Neural progenitor cell (in vitro differentiated cells): ENCODE measurements at regions not wholly inside any gene's neighbourhood (a gene's known extent, or its start where the extent isn't known, plus 50 kb on each side); places are given as distances from the start of the nearest gene placed in this dataset.

Experiments
- EZH2 ChIP-seq: fragments of 200-600 bp; sonication (generic); IDR thresholded peaks from 2 replicates; pipeline ENCODE4 v1.6.1; 2017; ENCODE audit warnings: antibody characterized with exemption, mild to moderate bottlenecking, moderate library complexity
- EZH2phosphoT487 ChIP-seq: fragments of 200-600 bp; sonication (generic); IDR thresholded peaks from 2 replicates; pipeline ENCODE4 v1.6.1; 2017; ENCODE audit warnings: antibody characterized with exemption

- no peak for TF ChIP-seq EZH2phosphoT487
- TF ChIP-seq EZH2, result no peak
These were observed 176.0 kb downstream of the HMHB1 start for GRCh38 chr5:143987751-143988560.
